ENCODE measurements at regions not wholly inside any gene's neighbourhood (a gene's known extent, or its start where the extent isn't known, plus 50 kb on each side); places are given as distances from the start of the nearest gene placed in this dataset.

DNA sequence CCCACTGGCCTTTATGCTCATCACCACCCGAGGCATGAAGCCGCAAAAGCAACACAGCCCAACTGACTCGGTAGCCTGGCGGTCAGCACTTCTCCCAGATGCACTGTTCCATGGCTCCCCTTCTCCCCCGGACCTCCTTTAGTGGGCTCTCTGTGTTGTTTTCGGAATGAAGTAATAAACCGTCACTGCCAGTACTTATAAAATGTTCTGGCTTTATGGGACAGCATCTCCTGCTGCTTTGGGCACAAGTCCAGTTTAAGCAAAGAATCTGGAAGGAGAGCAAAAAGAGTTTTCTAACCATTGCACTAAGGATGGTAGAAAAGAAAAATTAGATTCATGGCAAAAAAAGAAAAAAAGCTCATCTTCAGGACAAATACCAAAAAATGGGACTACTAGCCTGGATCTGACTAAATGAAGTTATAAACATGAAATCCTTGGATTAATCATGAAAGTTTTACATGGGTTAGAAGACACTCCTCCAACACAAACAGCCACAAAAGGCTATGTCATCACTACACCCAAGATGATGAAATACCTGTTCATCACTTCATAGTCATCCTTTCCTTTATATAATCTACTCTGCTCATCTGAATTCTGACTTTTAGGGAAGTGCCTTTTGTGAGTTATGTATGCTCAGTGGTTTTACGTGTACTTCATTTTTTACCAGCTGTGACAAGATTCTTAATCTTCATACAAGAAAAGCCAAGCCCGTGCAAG is 89.5 kb upstream of the UBE2E2 start:
- Histone ChIP-seq H2AK5ac (ENCODE audit: low read length) (no peak overlapping the region), H3K4ac (ENCODE audit: low read depth, low read length) (no peak overlapping the region), H3K4me3 (ENCODE audit: low read depth, low read length) (no peak overlapping the region), H3K27me3 (ENCODE audit: insufficient read depth, low read length) (no peaks in the 10 kb centered on the region), H3K9me3 (ENCODE audit: insufficient read depth, low read depth, low read length) (no peaks in the 10 kb centered on the region), H3K9ac (ENCODE audit: low read length) (no peak overlapping the region), H2AFZ (ENCODE audit: insufficient read depth, low read length, poor library complexity) (no peak overlapping the region), H4K12ac (ENCODE audit: low read depth, low read length) (no peak overlapping the region), H2BK5ac (ENCODE audit: low read depth, low read length, poor library complexity) (no peak overlapping the region), H2BK12ac (ENCODE audit: low read length) (no peak overlapping the region), H4K8ac (ENCODE audit: low read depth, low read length) (no peak overlapping the region), H2BK120ac (ENCODE audit: insufficient read depth, low read length, poor library complexity) (no peak overlapping the region), H4K91ac (ENCODE audit: low read depth, low read length) (no peak overlapping the region), H3K14ac (ENCODE audit: low read length) (no peak overlapping the region), H3K79me2 (ENCODE audit: control insufficient read depth, insufficient read depth, low read length, poor library complexity) (no peaks in the 10 kb centered on the region), H3K23ac (ENCODE audit: low read length) (no peak overlapping the region), H3K36me3 (ENCODE audit: control insufficient read depth in 1 of 2, insufficient read depth in 2 of 2, low read length in 2 of 2) (no peaks in the 10 kb centered on the region), H3K4me2 (ENCODE audit: low read length) (no peak overlapping the region), H3K27ac (ENCODE audit: low read depth, low read length) (no peak overlapping the region), H3K4me1 (ENCODE audit: control insufficient read depth in 1 of 2, insufficient read depth in 2 of 2, low read length in 2 of 2) (peaks cover 2 to 6% of the 10 kb centered on the region in 2 experiments), H3K18ac (ENCODE audit: low read length) (no peak overlapping the region), H3K79me1 (ENCODE audit: low read length) (no peaks in the 10 kb centered on the region)
- peak; percentile 37 to 80 for DNase-seq
- no CpG with 5 or more reads among the region's 9 CpGs for WGBS (ENCODE audit: extremely low coverage, insufficient coverage, insufficient read length)

DNA sequence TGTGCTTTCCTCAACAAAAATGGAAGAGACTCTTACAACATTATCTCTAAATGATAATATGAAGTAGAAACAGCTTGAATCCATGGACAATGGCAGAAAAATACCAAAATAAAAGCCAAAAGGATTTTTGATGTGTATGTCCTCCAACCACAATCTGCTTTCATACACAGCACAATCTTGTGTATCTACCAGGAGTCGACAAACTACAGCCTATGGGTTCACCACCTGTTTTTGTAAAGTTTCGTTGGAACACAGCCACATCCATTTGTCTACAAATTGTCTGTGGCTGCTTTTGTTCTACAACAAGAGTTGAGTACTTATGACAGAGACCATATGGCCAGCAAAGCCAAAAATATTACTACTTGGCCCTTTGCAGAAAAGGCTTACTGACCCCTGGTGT is 88.7 kb upstream of the UBE2E2 start:
- no peak overlapping the region for H2BK12ac ChIP-seq (ENCODE audit: low read length)
- H2AFZ ChIP-seq (ENCODE audit: insufficient read depth, low read length, poor library complexity), result no peak overlapping the region
- H3K4ac ChIP-seq (ENCODE audit: low read depth, low read length), result no peak overlapping the region
- no peak overlapping the region for H2BK5ac ChIP-seq (ENCODE audit: low read depth, low read length, poor library complexity)
- H3K4me2 ChIP-seq (ENCODE audit: low read length), result no peak overlapping the region
- no peak overlapping the region for H3K14ac ChIP-seq (ENCODE audit: low read length)
- H3K18ac ChIP-seq (ENCODE audit: low read length), result no peak overlapping the region
- no peak overlapping the region for H4K12ac ChIP-seq (ENCODE audit: low read depth, low read length)
- WGBS (ENCODE audit: extremely low coverage, insufficient coverage, insufficient read length), result no CpG with 5 or more reads among the region's 2 CpGs
- no peak overlapping the region for H4K8ac ChIP-seq (ENCODE audit: low read depth, low read length)
- no peak overlapping the region for H4K91ac ChIP-seq (ENCODE audit: low read depth, low read length)
- no peak overlapping the region for H3K23ac ChIP-seq (ENCODE audit: low read length)
- no peak overlapping the region for H3K9ac ChIP-seq (ENCODE audit: low read length)
- H3K4me3 ChIP-seq (ENCODE audit: low read depth, low read length), result no peak overlapping the region
- no peaks in the 10 kb centered on the region for H3K27me3 ChIP-seq (ENCODE audit: insufficient read depth, low read length)
- H3K27ac ChIP-seq (ENCODE audit: low read depth, low read length), result no peak overlapping the region
- no peak for DNase-seq
- no peak overlapping the region for H2AK5ac ChIP-seq (ENCODE audit: low read length)
- H3K4me1 ChIP-seq (ENCODE audit: control insufficient read depth in 1 of 2, insufficient read depth in 2 of 2, low read length in 2 of 2), result peaks cover 2 to 6% of the 10 kb centered on the region in 2 experiments
- H3K36me3 ChIP-seq (ENCODE audit: control insufficient read depth in 1 of 2, insufficient read depth in 2 of 2, low read length in 2 of 2), result no peaks in the 10 kb centered on the region
- no peak overlapping the region for H2BK120ac ChIP-seq (ENCODE audit: insufficient read depth, low read length, poor library complexity)
- H3K79me1 ChIP-seq (ENCODE audit: low read length), result no peaks in the 10 kb centered on the region
- no peaks in the 10 kb centered on the region for H3K79me2 ChIP-seq (ENCODE audit: control insufficient read depth, insufficient read depth, low read length, poor library complexity)
- no peaks in the 10 kb centered on the region for H3K9me3 ChIP-seq (ENCODE audit: insufficient read depth, low read depth, low read length)

DNA sequence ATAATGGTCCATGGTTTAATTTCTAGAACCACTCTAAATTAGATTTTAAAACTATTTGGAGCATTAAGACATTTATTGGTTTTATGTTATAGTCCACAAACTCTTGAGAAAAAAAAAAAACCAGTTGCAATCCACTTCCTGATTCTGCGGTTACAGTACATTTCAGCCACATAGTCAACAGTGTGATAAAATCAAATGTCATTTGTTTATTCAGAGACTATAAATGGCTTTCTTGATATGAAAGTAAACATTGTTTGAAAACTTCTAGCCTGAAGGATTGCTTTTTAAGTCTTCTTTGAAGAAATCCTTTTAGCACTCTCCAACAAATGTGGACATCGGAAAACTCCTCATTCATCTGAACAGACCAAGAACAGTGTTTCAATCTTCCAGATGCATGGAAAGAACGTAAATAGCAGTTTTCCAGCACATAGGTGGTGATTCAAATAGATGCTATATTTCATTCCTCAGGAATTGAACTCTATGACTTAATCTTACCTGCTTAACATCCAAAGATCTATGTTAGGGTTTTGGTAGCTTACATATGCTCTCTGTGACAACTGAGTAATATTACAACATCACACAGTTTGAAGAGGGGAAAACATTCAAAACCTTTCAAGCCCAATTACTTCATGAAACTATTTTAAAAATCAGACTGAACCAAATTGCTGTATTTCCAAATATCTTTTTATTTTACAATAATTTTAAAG is 87.8 kb upstream of the UBE2E2 start:
- Histone ChIP-seq H4K8ac (ENCODE audit: low read depth, low read length) (no peak overlapping the region), H3K9ac (ENCODE audit: low read length) (no peak overlapping the region), H2BK120ac (ENCODE audit: insufficient read depth, low read length, poor library complexity) (no peak overlapping the region), H3K79me1 (ENCODE audit: low read length) (no peaks in the 10 kb centered on the region), H3K14ac (ENCODE audit: low read length) (no peak overlapping the region), H3K9me3 (ENCODE audit: insufficient read depth, low read depth, low read length) (no peaks in the 10 kb centered on the region), H3K4ac (ENCODE audit: low read depth, low read length) (no peak overlapping the region), H3K36me3 (ENCODE audit: control insufficient read depth in 1 of 2, insufficient read depth in 2 of 2, low read length in 2 of 2) (no peaks in the 10 kb centered on the region), H2AK5ac (ENCODE audit: low read length) (no peak overlapping the region), H3K79me2 (ENCODE audit: control insufficient read depth, insufficient read depth, low read length, poor library complexity) (no peaks in the 10 kb centered on the region), H3K4me2 (ENCODE audit: low read length) (no peak overlapping the region), H2BK12ac (ENCODE audit: low read length) (no peak overlapping the region), H4K12ac (ENCODE audit: low read depth, low read length) (no peak overlapping the region), H3K4me3 (ENCODE audit: low read depth, low read length) (no peak overlapping the region), H3K18ac (ENCODE audit: low read length) (no peak overlapping the region), H3K27me3 (ENCODE audit: insufficient read depth, low read length) (no peaks in the 10 kb centered on the region), H3K4me1 (ENCODE audit: control insufficient read depth in 1 of 2, insufficient read depth in 2 of 2, low read length in 2 of 2) (peaks cover 2 to 6% of the 10 kb centered on the region in 2 experiments), H4K91ac (ENCODE audit: low read depth, low read length) (no peak overlapping the region), H3K23ac (ENCODE audit: low read length) (no peak overlapping the region), H2BK5ac (ENCODE audit: low read depth, low read length, poor library complexity) (no peak overlapping the region), H2AFZ (ENCODE audit: insufficient read depth, low read length, poor library complexity) (no peak overlapping the region), H3K27ac (ENCODE audit: low read depth, low read length) (no peak overlapping the region)
- peak in 1 of 2 donors; percentile 51 for DNase-seq
- WGBS (ENCODE audit: extremely low coverage, insufficient coverage, insufficient read length), result no CpG with 5 or more reads among the region's 3 CpGs

DNA sequence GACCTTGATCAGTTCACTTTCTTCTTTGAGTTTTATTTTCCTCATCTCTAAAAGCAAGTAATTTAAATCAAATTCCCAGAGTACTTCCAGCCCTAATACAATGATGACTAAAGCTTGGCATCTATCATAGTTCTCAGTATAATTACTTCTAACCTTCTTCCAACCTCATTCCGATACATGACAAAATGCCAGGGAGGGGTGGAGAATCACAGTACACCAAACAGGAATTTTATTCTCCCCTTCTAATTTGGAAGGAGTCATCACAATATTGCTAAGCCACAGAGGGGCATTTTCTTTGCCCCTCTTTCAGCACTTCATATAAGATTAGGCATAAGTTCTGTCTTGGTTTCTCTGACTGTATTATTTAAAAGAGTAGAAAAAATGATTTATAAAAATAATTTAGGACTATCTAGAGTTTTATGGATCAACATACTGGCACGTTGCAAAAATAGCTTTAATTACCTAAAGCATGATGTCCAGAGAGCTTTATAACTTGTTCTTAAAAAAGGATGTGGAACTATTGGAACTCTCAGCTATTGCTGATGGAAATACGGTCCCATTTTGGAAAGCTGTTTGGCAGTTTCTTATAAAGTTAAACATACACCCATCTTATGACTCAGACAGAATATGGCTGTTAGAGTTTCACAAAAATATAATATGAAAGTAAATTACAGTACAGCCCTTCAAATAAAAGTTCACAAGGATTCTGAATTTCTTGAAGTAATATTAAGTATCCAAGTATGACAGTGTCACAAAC is 86.9 kb upstream of the UBE2E2 start:
- H3K9me3 ChIP-seq (ENCODE audit: insufficient read depth, low read depth, low read length), result no peaks in the 10 kb centered on the region
- H3K79me2 ChIP-seq (ENCODE audit: control insufficient read depth, insufficient read depth, low read length, poor library complexity), result no peaks in the 10 kb centered on the region
- no peak overlapping the region for H3K27ac ChIP-seq (ENCODE audit: low read depth, low read length)
- H2BK12ac ChIP-seq (ENCODE audit: low read length), result no peak overlapping the region
- H3K79me1 ChIP-seq (ENCODE audit: low read length), result no peaks in the 10 kb centered on the region
- H2AK5ac ChIP-seq (ENCODE audit: low read length), result no peak overlapping the region
- H3K23ac ChIP-seq (ENCODE audit: low read length), result no peak overlapping the region
- no peak overlapping the region for H2AFZ ChIP-seq (ENCODE audit: insufficient read depth, low read length, poor library complexity)
- H3K4me3 ChIP-seq (ENCODE audit: low read depth, low read length), result no peak overlapping the region
- no CpG with 5 or more reads among the region's 3 CpGs for WGBS (ENCODE audit: extremely low coverage, insufficient coverage, insufficient read length)
- H3K4me1 ChIP-seq (ENCODE audit: control insufficient read depth in 1 of 2, insufficient read depth in 2 of 2, low read length in 2 of 2), result peaks cover 2 to 6% of the 10 kb centered on the region in 2 experiments
- no peak overlapping the region for H3K18ac ChIP-seq (ENCODE audit: low read length)
- DNase-seq, result no peak
- H4K12ac ChIP-seq (ENCODE audit: low read depth, low read length), result no peak overlapping the region
- H3K4me2 ChIP-seq (ENCODE audit: low read length), result no peak overlapping the region
- no peak overlapping the region for H2BK120ac ChIP-seq (ENCODE audit: insufficient read depth, low read length, poor library complexity)
- H3K4ac ChIP-seq (ENCODE audit: low read depth, low read length), result no peak overlapping the region
- no peak overlapping the region for H4K91ac ChIP-seq (ENCODE audit: low read depth, low read length)
- no peaks in the 10 kb centered on the region for H3K36me3 ChIP-seq (ENCODE audit: control insufficient read depth in 1 of 2, insufficient read depth in 2 of 2, low read length in 2 of 2)
- no peak overlapping the region for H2BK5ac ChIP-seq (ENCODE audit: low read depth, low read length, poor library complexity)
- no peak overlapping the region for H3K14ac ChIP-seq (ENCODE audit: low read length)
- H3K27me3 ChIP-seq (ENCODE audit: insufficient read depth, low read length), result no peaks in the 10 kb centered on the region
- H4K8ac ChIP-seq (ENCODE audit: low read depth, low read length), result no peak overlapping the region
- no peak overlapping the region for H3K9ac ChIP-seq (ENCODE audit: low read length)
